ENCODE measurements at regions not wholly inside any gene's neighbourhood (a gene's known extent, or its start where the extent isn't known, plus 50 kb on each side); places are given as distances from the start of the nearest gene placed in this dataset.
A peak's percentile ranks its signal among the peaks of the same experiment; 100 is the strongest.

DNA sequence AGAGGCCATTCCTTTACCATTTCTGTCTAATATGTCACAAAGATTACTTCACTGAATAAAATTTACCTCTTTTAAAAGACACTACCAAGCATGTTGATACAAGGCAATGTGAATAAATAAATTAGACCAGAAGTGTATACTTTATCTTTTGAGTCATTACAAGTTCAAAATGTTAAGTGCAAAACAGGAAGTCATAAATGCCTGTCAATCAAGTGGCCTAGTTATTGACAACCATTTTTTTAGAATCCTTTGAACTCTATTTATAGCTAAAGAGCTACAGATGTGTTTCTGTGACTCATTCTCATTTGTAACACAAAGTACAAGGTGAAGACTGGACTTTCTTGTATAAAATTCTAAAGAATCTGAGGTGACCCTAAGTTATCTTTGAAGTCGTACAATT lies 602.7 kb upstream of the SEMA6A start:
- no peak for ATAC-seq
- H3K27me3 ChIP-seq (replicated peaks in 1 of 2; ENCODE audit: control insufficient read depth in 2 of 2, insufficient read depth in 2 of 2, low read length in 1 of 2) = no peaks in the 10 kb centered on the region
- WGBS (ENCODE audit: insufficient coverage, insufficient replicate concordance, low lambda C conversion rate, missing lambda C conversion rate) = 92% methylated on average over 1 of the region's 1 CpG
- no TSS peak for BruUV-seq (replicated peaks)
- H3K9me3 ChIP-seq (replicated peaks; ENCODE audit: control insufficient read depth, insufficient read depth, low read length) = no peaks in the 10 kb centered on the region
- ChIA-PET CTCF (no interaction called here), RAD21 (ENCODE audit: unreplicated experiment) (no interaction called here), POLR2A (interaction anchor here (0.8 kb wide), 1 partner anchor 72 kb away, joined by 3 read pairs; no protein-coding TSS in a partner anchor), SMC1A (ENCODE audit: uncharacterized antibody, unreplicated experiment) (interaction anchor here (0.6 to 1.2 kb wide), 5 partner anchors 10 to 448 kb away, joined by 3 to 4 read pairs (median 3); no protein-coding TSS in a partner anchor)
- H2AFZ ChIP-seq (ENCODE audit: control insufficient read depth, low read depth, low read length) = no peak overlapping the region
- H3K4me3 ChIP-seq = no peak overlapping the region
- TF ChIP-seq, protein P1, sequence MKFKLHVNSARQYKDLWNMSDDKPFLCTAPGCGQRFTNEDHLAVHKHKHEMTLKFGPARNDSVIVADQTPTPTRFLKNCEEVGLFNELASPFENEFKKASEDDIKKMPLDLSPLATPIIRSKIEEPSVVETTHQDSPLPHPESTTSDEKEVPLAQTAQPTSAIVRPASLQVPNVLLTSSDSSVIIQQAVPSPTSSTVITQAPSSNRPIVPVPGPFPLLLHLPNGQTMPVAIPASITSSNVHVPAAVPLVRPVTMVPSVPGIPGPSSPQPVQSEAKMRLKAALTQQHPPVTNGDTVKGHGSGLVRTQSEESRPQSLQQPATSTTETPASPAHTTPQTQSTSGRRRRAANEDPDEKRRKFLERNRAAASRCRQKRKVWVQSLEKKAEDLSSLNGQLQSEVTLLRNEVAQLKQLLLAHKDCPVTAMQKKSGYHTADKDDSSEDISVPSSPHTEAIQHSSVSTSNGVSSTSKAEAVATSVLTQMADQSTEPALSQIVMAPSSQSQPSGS (IDR thresholded peaks at IDR 0.05; ENCODE audit: low read length) = no peak
- TF ChIP-seq SPI1 (IDR thresholded peaks at IDR 0.05; ENCODE audit: borderline replicate concordance, insufficient read depth, low read depth, low read length) (0 out of 2 replicates have a peak, but pooled peaks have one; percentile 50), ZSCAN29 (IDR thresholded peaks at IDR 0.05) (no peak), PAX5 (IDR thresholded peaks at IDR 0.05; ENCODE audit: borderline replicate concordance, low read depth, low read length) (no peak), FOXK2 (IDR thresholded peaks at IDR 0.05) (no peak), MEF2A (IDR thresholded peaks at IDR 0.05; ENCODE audit: insufficient read depth, low read depth, low read length) (peak; percentile 54; the same call in 1 of the 2 replicates)
- TF ChIP-seq, protein P2, sequence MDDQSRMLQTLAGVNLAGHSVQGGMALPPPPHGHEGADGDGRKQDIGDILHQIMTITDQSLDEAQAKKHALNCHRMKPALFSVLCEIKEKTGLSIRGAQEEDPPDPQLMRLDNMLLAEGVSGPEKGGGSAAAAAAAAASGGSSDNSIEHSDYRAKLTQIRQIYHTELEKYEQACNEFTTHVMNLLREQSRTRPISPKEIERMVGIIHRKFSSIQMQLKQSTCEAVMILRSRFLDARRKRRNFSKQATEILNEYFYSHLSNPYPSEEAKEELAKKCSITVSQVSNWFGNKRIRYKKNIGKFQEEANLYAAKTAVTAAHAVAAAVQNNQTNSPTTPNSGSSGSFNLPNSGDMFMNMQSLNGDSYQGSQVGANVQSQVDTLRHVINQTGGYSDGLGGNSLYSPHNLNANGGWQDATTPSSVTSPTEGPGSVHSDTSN (IDR thresholded peaks at IDR 0.05; ENCODE audit: insufficient replicate concordance, low read depth, low read length) = peak; percentile 38
- TF ChIP-seq, protein P3, sequence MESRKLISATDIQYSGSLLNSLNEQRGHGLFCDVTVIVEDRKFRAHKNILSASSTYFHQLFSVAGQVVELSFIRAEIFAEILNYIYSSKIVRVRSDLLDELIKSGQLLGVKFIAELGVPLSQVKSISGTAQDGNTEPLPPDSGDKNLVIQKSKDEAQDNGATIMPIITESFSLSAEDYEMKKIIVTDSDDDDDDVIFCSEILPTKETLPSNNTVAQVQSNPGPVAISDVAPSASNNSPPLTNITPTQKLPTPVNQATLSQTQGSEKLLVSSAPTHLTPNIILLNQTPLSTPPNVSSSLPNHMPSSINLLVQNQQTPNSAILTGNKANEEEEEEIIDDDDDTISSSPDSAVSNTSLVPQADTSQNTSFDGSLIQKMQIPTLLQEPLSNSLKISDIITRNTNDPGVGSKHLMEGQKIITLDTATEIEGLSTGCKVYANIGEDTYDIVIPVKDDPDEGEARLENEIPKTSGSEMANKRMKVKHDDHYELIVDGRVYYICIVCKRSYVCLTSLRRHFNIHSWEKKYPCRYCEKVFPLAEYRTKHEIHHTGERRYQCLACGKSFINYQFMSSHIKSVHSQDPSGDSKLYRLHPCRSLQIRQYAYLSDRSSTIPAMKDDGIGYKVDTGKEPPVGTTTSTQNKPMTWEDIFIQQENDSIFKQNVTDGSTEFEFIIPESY (IDR thresholded peaks at IDR 0.05) = no peak
- TF ChIP-seq, protein P4, sequence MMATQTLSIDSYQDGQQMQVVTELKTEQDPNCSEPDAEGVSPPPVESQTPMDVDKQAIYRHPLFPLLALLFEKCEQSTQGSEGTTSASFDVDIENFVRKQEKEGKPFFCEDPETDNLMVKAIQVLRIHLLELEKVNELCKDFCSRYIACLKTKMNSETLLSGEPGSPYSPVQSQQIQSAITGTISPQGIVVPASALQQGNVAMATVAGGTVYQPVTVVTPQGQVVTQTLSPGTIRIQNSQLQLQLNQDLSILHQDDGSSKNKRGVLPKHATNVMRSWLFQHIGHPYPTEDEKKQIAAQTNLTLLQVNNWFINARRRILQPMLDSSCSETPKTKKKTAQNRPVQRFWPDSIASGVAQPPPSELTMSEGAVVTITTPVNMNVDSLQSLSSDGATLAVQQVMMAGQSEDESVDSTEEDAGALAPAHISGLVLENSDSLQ (IDR thresholded peaks at IDR 0.05) = peak; percentile 96
- TF ChIP-seq, protein P5, sequence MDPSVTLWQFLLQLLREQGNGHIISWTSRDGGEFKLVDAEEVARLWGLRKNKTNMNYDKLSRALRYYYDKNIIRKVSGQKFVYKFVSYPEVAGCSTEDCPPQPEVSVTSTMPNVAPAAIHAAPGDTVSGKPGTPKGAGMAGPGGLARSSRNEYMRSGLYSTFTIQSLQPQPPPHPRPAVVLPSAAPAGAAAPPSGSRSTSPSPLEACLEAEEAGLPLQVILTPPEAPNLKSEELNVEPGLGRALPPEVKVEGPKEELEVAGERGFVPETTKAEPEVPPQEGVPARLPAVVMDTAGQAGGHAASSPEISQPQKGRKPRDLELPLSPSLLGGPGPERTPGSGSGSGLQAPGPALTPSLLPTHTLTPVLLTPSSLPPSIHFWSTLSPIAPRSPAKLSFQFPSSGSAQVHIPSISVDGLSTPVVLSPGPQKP (IDR thresholded peaks at IDR 0.05; ENCODE audit: low read depth, low read length) = no peak
- no peak overlapping the region for H3K27ac ChIP-seq (ENCODE audit: control insufficient read depth, insufficient read depth)
- no peak overlapping the region for H3K4me2 ChIP-seq (ENCODE audit: control insufficient read depth, insufficient read depth)
- no peak overlapping the region for H3K9ac ChIP-seq (ENCODE audit: control insufficient read depth, insufficient read depth, low read length)
- DNase-seq (ENCODE audit: low read depth, low spot score) = no peak
- no peaks in the 10 kb centered on the region for H3K4me1 ChIP-seq (ENCODE audit: control insufficient read depth, insufficient read depth, low read length)
- no peaks in the 10 kb centered on the region for H4K20me1 ChIP-seq (ENCODE audit: control insufficient read depth, insufficient read depth)
- in situ Hi-C loops (cut with MboI) = no loop called here
- intact Hi-C loops (cut with micrococcal nuclease; ENCODE audit: unreplicated experiment) = no loop called here
- peak; percentile 18 for FAIRE-seq
- H3K79me2 ChIP-seq (ENCODE audit: control insufficient read depth, insufficient read depth, low read length) = no peaks in the 10 kb centered on the region
- no peaks in the 10 kb centered on the region for H3K36me3 ChIP-seq (ENCODE audit: control insufficient read depth in 2 of 2, insufficient read depth in 2 of 2, low read length in 1 of 2)

All from GM12878 (cell line).